DND-41 (cell line): ENCODE measurements at regions not wholly inside any gene's neighbourhood (a gene's known extent, or its start where the extent isn't known, plus 50 kb on each side); places are given as distances from the start of the nearest gene placed in this dataset.

ENCODE experiments used
- ATAC-seq: fragments of 200-7000 bp; cut with Tn5 transposase; 3 replicates; pipeline ENCODE4 v1.9.1; 2021; ENCODE audit warnings: low read depth; ENCODE audit not compliant: insufficient read depth
- DNase-seq: peaks from one replicate; pipeline ENCODE4 v3.0.0-alpha.2; 2020
- H2AFZ ChIP-seq: 2 replicates; pipeline ENCODE4 v1.6.0; 2012; ENCODE audit warnings: low read depth, low read length
- H3K27ac ChIP-seq: 2 replicates; pipeline ENCODE4 v1.5.1; 2012; ENCODE audit warnings: low read length, inconsistent platforms
- H3K27me3 ChIP-seq: fragments of 200-600 bp; sonication (generic); 2 replicates; pipeline ENCODE4 v1.6.0; 2012; ENCODE audit warnings: low read length, mild to moderate bottlenecking, inconsistent platforms; ENCODE audit not compliant: insufficient read depth, poor library complexity
- H3K36me3 ChIP-seq: 2 replicates; pipeline ENCODE4 v1.5.1; 2012; ENCODE audit warnings: low read length, inconsistent platforms; ENCODE audit not compliant: insufficient read depth
- H3K4me1 ChIP-seq: 2 replicates; pipeline ENCODE4 v1.5.1; 2012; ENCODE audit warnings: mild to moderate bottlenecking, low read length; ENCODE audit not compliant: insufficient read depth
- H3K4me2 ChIP-seq: 2 replicates; pipeline ENCODE4 v1.6.0; 2012; ENCODE audit warnings: mild to moderate bottlenecking, moderate library complexity, low read length, inconsistent platforms; ENCODE audit not compliant: insufficient read depth
- H3K4me3 ChIP-seq, 2 experiments: fragments of 200-600 bp in 1 of 2; shearing (Covaris generic) in 1 of 2; 2 replicates each; pipeline ENCODE4 v1.5.1; 2012 to 2016; ENCODE audit warnings: inconsistent platforms in 2 of 2, low read length in 2 of 2, mild to moderate bottlenecking in 2 of 2, low read depth in 1 of 2, moderate library complexity in 1 of 2
- H3K79me2 ChIP-seq: 2 replicates; pipeline ENCODE4 v1.6.0; 2012; ENCODE audit warnings: low read length, inconsistent platforms; ENCODE audit not compliant: insufficient read depth
- H3K9ac ChIP-seq: 2 replicates; pipeline ENCODE4 v1.6.0; 2012; ENCODE audit warnings: low read depth, mild to moderate bottlenecking, inconsistent platforms, low read length, moderate library complexity
- H3K9me3 ChIP-seq: 2 replicates; pipeline ENCODE4 v1.5.1; 2012; ENCODE audit warnings: low read length, moderate library complexity, mild to moderate bottlenecking, inconsistent platforms; ENCODE audit not compliant: insufficient read depth, severe bottlenecking
- H4K20me1 ChIP-seq: 2 replicates; pipeline ENCODE4 v1.6.0; 2012; ENCODE audit warnings: low read length; ENCODE audit not compliant: insufficient read depth
- CTCF ChIP-seq: IDR thresholded peaks from 2 replicates; pipeline ENCODE4 v1.5.1; 2012; ENCODE audit warnings: borderline replicate concordance, low read length, moderate library complexity, mild to moderate bottlenecking; ENCODE audit not compliant: poor library complexity, severe bottlenecking; ENCODE audit errors: extremely low read depth
- EZH2 ChIP-seq: IDR thresholded peaks from 3 replicates; pipeline ENCODE4 v1.6.1; 2012; ENCODE audit warnings: borderline replicate concordance, low read depth, mild to moderate bottlenecking, moderate library complexity, low read length, inconsistent platforms; ENCODE audit not compliant: severe bottlenecking

- no peak overlapping the region for H3K4me2 ChIP-seq
- TF ChIP-seq CTCF, result no peak
- no peak for TF ChIP-seq EZH2
- H2AFZ ChIP-seq, result no peak overlapping the region
- DNase-seq, result no peak
- no peak for ATAC-seq
- H3K4me3 ChIP-seq, result no peak overlapping the region
- H3K79me2 ChIP-seq, result no peaks in the 10 kb centered on the region
- no peak overlapping the region for H3K9ac ChIP-seq
- H3K27me3 ChIP-seq, result no peaks in the 10 kb centered on the region
- H3K9me3 ChIP-seq, result no peaks in the 10 kb centered on the region
- no peak overlapping the region for H3K27ac ChIP-seq
- peaks cover 3% of the 10 kb centered on the region for H3K4me1 ChIP-seq
- H4K20me1 ChIP-seq, result no peaks in the 10 kb centered on the region
- H3K36me3 ChIP-seq, result no peaks in the 10 kb centered on the region
Observed at GRCh38 chr3:30399394-30400181, 206.8 kb upstream of the TGFBR2 start.

- peaks cover 3% of the 10 kb centered on the region for H3K4me1 ChIP-seq
- H3K4me3 ChIP-seq, result no peak overlapping the region
- H3K27ac ChIP-seq, result no peak overlapping the region
- no peaks in the 10 kb centered on the region for H3K9me3 ChIP-seq
- no peak overlapping the region for H3K9ac ChIP-seq
- peak; percentile 35; the same call in 1 of the 3 replicates for ATAC-seq
- H3K4me2 ChIP-seq, result no peak overlapping the region
- no peak for DNase-seq
- H4K20me1 ChIP-seq, result no peaks in the 10 kb centered on the region
- TF ChIP-seq CTCF (no peak), EZH2 (no peak)
- H3K36me3 ChIP-seq, result no peaks in the 10 kb centered on the region
- no peaks in the 10 kb centered on the region for H3K27me3 ChIP-seq
- H3K79me2 ChIP-seq, result no peaks in the 10 kb centered on the region
- H2AFZ ChIP-seq, result peak overlapping the region; percentile 37; the same call in 1 of the 2 replicates
Observed at GRCh38 chr3:30400926-30401325, 205.5 kb upstream of the TGFBR2 start.

GRCh38 chr3:30401971-30402370 is 204.4 kb upstream of the TGFBR2 start:
- Histone ChIP-seq H3K9me3 (no peaks in the 10 kb centered on the region), H3K9ac (no peak overlapping the region), H3K79me2 (no peaks in the 10 kb centered on the region), H3K4me1 (peaks cover 3% of the 10 kb centered on the region), H3K4me2 (no peak overlapping the region), H4K20me1 (no peaks in the 10 kb centered on the region), H3K27ac (no peak overlapping the region), H3K36me3 (no peaks in the 10 kb centered on the region), H2AFZ (no peak overlapping the region), H3K4me3 (no peak overlapping the region), H3K27me3 (no peaks in the 10 kb centered on the region)
- TF ChIP-seq EZH2 (no peak), CTCF (no peak)
- ATAC-seq, result no peak
- DNase-seq, result no peak
